Endothelial cell of umbilical vein (primary cell): ENCODE measurements at regions not wholly inside any gene's neighbourhood (a gene's known extent, or its start where the extent isn't known, plus 50 kb on each side); places are given as distances from the start of the nearest gene placed in this dataset.

Experiments used
- EZH2 ChIP-seq: IDR thresholded peaks from 2 replicates; pipeline ENCODE4 v1.6.1; 2012; ENCODE audit warnings: borderline replicate concordance, low read depth, mild to moderate bottlenecking, moderate library complexity, low read length, inconsistent platforms; ENCODE audit not compliant: severe bottlenecking
- FOS ChIP-seq: IDR thresholded peaks from 2 replicates; pipeline ENCODE4 v1.6.1; 2011; ENCODE audit warnings: mild to moderate bottlenecking, low read length, moderate library complexity, borderline replicate concordance; ENCODE audit not compliant: insufficient read depth
- GATA2 ChIP-seq: IDR thresholded peaks from 2 replicates; pipeline ENCODE4 v1.7.0; 2011; ENCODE audit warnings: low read depth, mild to moderate bottlenecking, moderate library complexity, mixed read lengths, low read length; ENCODE audit not compliant: insufficient read length, insufficient read depth
- JUN ChIP-seq: IDR thresholded peaks from 2 replicates; pipeline ENCODE4 v1.6.1; 2011; ENCODE audit warnings: borderline replicate concordance, low read depth; ENCODE audit not compliant: insufficient read length, insufficient read depth
- MAX ChIP-seq: IDR thresholded peaks from 2 replicates; pipeline ENCODE4 v1.6.1; 2011; ENCODE audit not compliant: insufficient read depth, insufficient read length
- MYC ChIP-seq: IDR thresholded peaks from one replicate; pipeline ENCODE4 v1.6.1; 2011; ENCODE audit warnings: mild to moderate bottlenecking, low read depth, low read length
- POLR2A ChIP-seq: IDR thresholded peaks from 2 replicates; pipeline ENCODE4 v1.6.1; 2012; ENCODE audit warnings: low read depth, mild to moderate bottlenecking, control low read depth, low read length
- POLR2AphosphoS5 ChIP-seq: IDR thresholded peaks from 2 replicates; pipeline ENCODE4 v1.6.1; 2012; ENCODE audit warnings: low read depth, mild to moderate bottlenecking, control low read depth, low read length, moderate library complexity; ENCODE audit not compliant: insufficient read depth
- TF ChIP-seq, protein P1 (sequence below), 2 donors: IDR thresholded peaks; 1 replicate in 1 of 2; 2 replicates in 1 of 2; pipeline ENCODE4 v1.5.1; 2011; ENCODE audit warnings: low read length in 2 of 2, mild to moderate bottlenecking in 2 of 2, moderate library complexity in 2 of 2, control low read depth in 1 of 2, inconsistent platforms in 1 of 2, low read depth in 1 of 2; ENCODE audit not compliant: insufficient read depth in 1 of 2; ENCODE audit errors: extremely low read depth in 1 of 2

DNA sequence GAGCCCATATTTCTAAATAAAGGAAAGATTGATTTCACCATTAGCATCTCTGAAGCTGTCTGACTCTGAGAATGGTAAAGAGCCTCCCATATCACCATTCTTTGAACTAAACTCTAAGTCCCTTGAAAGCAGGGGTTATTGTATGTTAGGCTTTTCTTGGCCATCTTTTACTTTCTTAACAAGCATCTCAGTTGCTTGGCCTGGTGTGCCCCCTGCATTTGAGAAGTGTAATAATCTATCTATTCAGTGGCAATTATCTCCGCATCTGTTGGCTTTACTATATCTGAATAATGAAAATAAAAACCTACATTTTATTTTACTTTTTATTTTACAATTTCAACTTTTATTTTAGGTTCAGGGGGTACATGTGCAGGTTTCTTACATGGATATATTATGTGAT, 128.3 kb upstream of the ARMCX2 start:
- TF ChIP-seq, protein P1, sequence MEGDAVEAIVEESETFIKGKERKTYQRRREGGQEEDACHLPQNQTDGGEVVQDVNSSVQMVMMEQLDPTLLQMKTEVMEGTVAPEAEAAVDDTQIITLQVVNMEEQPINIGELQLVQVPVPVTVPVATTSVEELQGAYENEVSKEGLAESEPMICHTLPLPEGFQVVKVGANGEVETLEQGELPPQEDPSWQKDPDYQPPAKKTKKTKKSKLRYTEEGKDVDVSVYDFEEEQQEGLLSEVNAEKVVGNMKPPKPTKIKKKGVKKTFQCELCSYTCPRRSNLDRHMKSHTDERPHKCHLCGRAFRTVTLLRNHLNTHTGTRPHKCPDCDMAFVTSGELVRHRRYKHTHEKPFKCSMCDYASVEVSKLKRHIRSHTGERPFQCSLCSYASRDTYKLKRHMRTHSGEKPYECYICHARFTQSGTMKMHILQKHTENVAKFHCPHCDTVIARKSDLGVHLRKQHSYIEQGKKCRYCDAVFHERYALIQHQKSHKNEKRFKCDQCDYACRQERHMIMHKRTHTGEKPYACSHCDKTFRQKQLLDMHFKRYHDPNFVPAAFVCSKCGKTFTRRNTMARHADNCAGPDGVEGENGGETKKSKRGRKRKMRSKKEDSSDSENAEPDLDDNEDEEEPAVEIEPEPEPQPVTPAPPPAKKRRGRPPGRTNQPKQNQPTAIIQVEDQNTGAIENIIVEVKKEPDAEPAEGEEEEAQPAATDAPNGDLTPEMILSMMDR (IDR thresholded peaks at IDR 0.05; ENCODE audit: extremely low read depth in 1 of 2, insufficient read depth in 1 of 2, low read depth in 1 of 2, low read length in 2 of 2), result no peak
- TF ChIP-seq POLR2AphosphoS5 (no peak), MYC (no peak), POLR2A (no peak), FOS (no peak), MAX (no peak), EZH2 (no peak), JUN (no peak), GATA2 (no peak)
